ENCODE measurements at regions not wholly inside any gene's neighbourhood (a gene's known extent, or its start where the extent isn't known, plus 50 kb on each side); places are given as distances from the start of the nearest gene placed in this dataset.
"Not testable (repeated sequence)": the region's sequence is repeated elsewhere in the genome, so short reads cannot be mapped to it uniquely, and the experiment has no call there.

- no peak for DNase-seq (ENCODE audit: low read depth)
- H3K27me3 ChIP-seq (replicated peaks; ENCODE audit: control insufficient read depth, insufficient read depth, low read length), result no peaks in the 10 kb centered on the region
Observed at GRCh38 chr15:98280284-98280975, 319.9 kb downstream of the ARRDC4 start.

GRCh38 chr15:98281130-98281529 lies 320.6 kb downstream of the ARRDC4 start:
- no peak for DNase-seq (ENCODE audit: low read depth)
- Histone ChIP-seq H3K27me3 (replicated peaks; ENCODE audit: control insufficient read depth, insufficient read depth, low read length) (no peaks in the 10 kb centered on the region), H3K4me1 (ENCODE audit: control insufficient read depth, insufficient read depth, low read length) (no peaks in the 10 kb centered on the region), H3K36me3 (ENCODE audit: control insufficient read depth, insufficient read depth, low read length, severe bottlenecking) (no peaks in the 10 kb centered on the region), H3K9me3 (ENCODE audit: control insufficient read depth, low read length) (no peaks in the 10 kb centered on the region), H3K4me3 (ENCODE audit: low read length) (no peak overlapping the region), H3K9ac (ENCODE audit: low read length) (no peak overlapping the region)

More at GRCh38 chr15:98280284-98280975, 319.9 kb downstream of the ARRDC4 start:
- Histone ChIP-seq H3K36me3 (ENCODE audit: control insufficient read depth, insufficient read depth, low read length, severe bottlenecking) (no peaks in the 10 kb centered on the region), H3K4me1 (ENCODE audit: control insufficient read depth, insufficient read depth, low read length) (no peaks in the 10 kb centered on the region), H3K4me3 (ENCODE audit: low read length) (no peak overlapping the region), H3K9me3 (ENCODE audit: control insufficient read depth, low read length) (no peaks in the 10 kb centered on the region), H3K9ac (ENCODE audit: low read length) (no peak overlapping the region)

GRCh38 chr15:98282656-98283332 lies 322.3 kb downstream of the ARRDC4 start:
- Histone ChIP-seq H3K4me1 (ENCODE audit: control insufficient read depth, insufficient read depth, low read length) (no peaks in the 10 kb centered on the region), H3K4me3 (ENCODE audit: low read length) (no peak overlapping the region), H3K9me3 (ENCODE audit: control insufficient read depth, low read length) (no peaks in the 10 kb centered on the region), H3K27me3 (replicated peaks; ENCODE audit: control insufficient read depth, insufficient read depth, low read length) (no peaks in the 10 kb centered on the region), H3K9ac (ENCODE audit: low read length) (no peak overlapping the region), H3K36me3 (ENCODE audit: control insufficient read depth, insufficient read depth, low read length, severe bottlenecking) (no peaks in the 10 kb centered on the region)
- DNase-seq (ENCODE audit: low read depth), result no peak

GRCh38 chr15:98286200-98286599 lies 325.7 kb downstream of the ARRDC4 start:
- no peaks in the 10 kb centered on the region for H3K36me3 ChIP-seq (ENCODE audit: control insufficient read depth, insufficient read depth, low read length, severe bottlenecking)
- no peak overlapping the region for H3K9ac ChIP-seq (ENCODE audit: low read length)
- H3K4me1 ChIP-seq (ENCODE audit: control insufficient read depth, insufficient read depth, low read length), result no peaks in the 10 kb centered on the region
- peaks cover 16% of the 10 kb centered on the region for H3K27me3 ChIP-seq (replicated peaks; ENCODE audit: control insufficient read depth, insufficient read depth, low read length)
- H3K9me3 ChIP-seq (ENCODE audit: control insufficient read depth, low read length), result no peaks in the 10 kb centered on the region
- no peak for DNase-seq (ENCODE audit: low read depth)
- no peak overlapping the region for H3K4me3 ChIP-seq (ENCODE audit: low read length)

- no peak for DNase-seq (ENCODE audit: low read depth)
- Histone ChIP-seq H3K9ac (ENCODE audit: low read length) (no peak overlapping the region), H3K36me3 (ENCODE audit: control insufficient read depth, insufficient read depth, low read length, severe bottlenecking) (no peaks in the 10 kb centered on the region), H3K27me3 (replicated peaks; ENCODE audit: control insufficient read depth, insufficient read depth, low read length) (peaks cover 19% of the 10 kb centered on the region), H3K9me3 (ENCODE audit: control insufficient read depth, low read length) (no peaks in the 10 kb centered on the region), H3K4me3 (ENCODE audit: low read length) (no peak overlapping the region), H3K4me1 (ENCODE audit: control insufficient read depth, insufficient read depth, low read length) (no peaks in the 10 kb centered on the region)
Observed at GRCh38 chr15:98286831-98287230, 326.3 kb downstream of the ARRDC4 start.

GRCh38 chr15:98288091-98288590 lies 327.6 kb downstream of the ARRDC4 start:
- Histone ChIP-seq H3K9ac (ENCODE audit: low read length) (no peak overlapping the region), H3K9me3 (ENCODE audit: control insufficient read depth, low read length) (no peaks in the 10 kb centered on the region), H3K27me3 (replicated peaks; ENCODE audit: control insufficient read depth, insufficient read depth, low read length) (peaks cover 30% of the 10 kb centered on the region), H3K4me3 (ENCODE audit: low read length) (no peak overlapping the region), H3K4me1 (ENCODE audit: control insufficient read depth, insufficient read depth, low read length) (peaks cover 7% of the 10 kb centered on the region), H3K36me3 (ENCODE audit: control insufficient read depth, insufficient read depth, low read length, severe bottlenecking) (no peaks in the 10 kb centered on the region)
- DNase-seq (ENCODE audit: low read depth), result no peak

GRCh38 chr15:98289747-98290146 lies 329.2 kb downstream of the ARRDC4 start:
- peaks cover 7% of the 10 kb centered on the region for H3K4me1 ChIP-seq (ENCODE audit: control insufficient read depth, insufficient read depth, low read length)
- no peak for DNase-seq (ENCODE audit: low read depth)
- no peak overlapping the region for H3K9ac ChIP-seq (ENCODE audit: low read length)
- H3K27me3 ChIP-seq (replicated peaks; ENCODE audit: control insufficient read depth, insufficient read depth, low read length), result peaks cover 43% of the 10 kb centered on the region
- no peak overlapping the region for H3K4me3 ChIP-seq (ENCODE audit: low read length)
- H3K36me3 ChIP-seq (ENCODE audit: control insufficient read depth, insufficient read depth, low read length, severe bottlenecking), result no peaks in the 10 kb centered on the region
- H3K9me3 ChIP-seq (ENCODE audit: control insufficient read depth, low read length), result no peaks in the 10 kb centered on the region

- Histone ChIP-seq H3K9ac (ENCODE audit: low read length) (no peak overlapping the region), H3K4me1 (ENCODE audit: control insufficient read depth, insufficient read depth, low read length) (peaks cover 7% of the 10 kb centered on the region), H3K27me3 (replicated peaks; ENCODE audit: control insufficient read depth, insufficient read depth, low read length) (peaks cover 48% of the 10 kb centered on the region), H3K9me3 (ENCODE audit: control insufficient read depth, low read length) (no peaks in the 10 kb centered on the region), H3K36me3 (ENCODE audit: control insufficient read depth, insufficient read depth, low read length, severe bottlenecking) (no peaks in the 10 kb centered on the region), H3K4me3 (ENCODE audit: low read length) (no peak overlapping the region)
- DNase-seq (ENCODE audit: low read depth), result peak; percentile 32
Observed at GRCh38 chr15:98292442-98293240, 332.1 kb downstream of the ARRDC4 start.

GRCh38 chr15:98294126-98294525 lies 333.6 kb downstream of the ARRDC4 start:
- peaks cover 7% of the 10 kb centered on the region for H3K4me1 ChIP-seq (ENCODE audit: control insufficient read depth, insufficient read depth, low read length)
- H3K27me3 ChIP-seq (replicated peaks; ENCODE audit: control insufficient read depth, insufficient read depth, low read length), result peaks cover 59% of the 10 kb centered on the region

GRCh38 chr15:98295101-98295759 lies 334.7 kb downstream of the ARRDC4 start:
- H3K9me3 ChIP-seq (ENCODE audit: control insufficient read depth, low read length); H3K9ac ChIP-seq (ENCODE audit: low read length); H3K36me3 ChIP-seq (ENCODE audit: control insufficient read depth, insufficient read depth, low read length, severe bottlenecking); H3K4me1 ChIP-seq (ENCODE audit: control insufficient read depth, insufficient read depth, low read length); H3K4me3 ChIP-seq (ENCODE audit: low read length): not testable (repeated sequence)
- H3K27me3 ChIP-seq (replicated peaks; ENCODE audit: control insufficient read depth, insufficient read depth, low read length), result peaks cover 60% of the 10 kb centered on the region
- peak; percentile 61 for DNase-seq (ENCODE audit: low read depth)

More at GRCh38 chr15:98294126-98294525, 333.6 kb downstream of the ARRDC4 start:
- Histone ChIP-seq H3K4me3 (ENCODE audit: low read length) (no peak overlapping the region), H3K9ac (ENCODE audit: low read length) (no peak overlapping the region), H3K36me3 (ENCODE audit: control insufficient read depth, insufficient read depth, low read length, severe bottlenecking) (no peaks in the 10 kb centered on the region), H3K9me3 (ENCODE audit: control insufficient read depth, low read length) (no peaks in the 10 kb centered on the region)
- no peak for DNase-seq (ENCODE audit: low read depth)

GRCh38 chr15:98296653-98297052 lies 336.1 kb downstream of the ARRDC4 start:
- peaks cover 61% of the 10 kb centered on the region for H3K27me3 ChIP-seq (replicated peaks; ENCODE audit: control insufficient read depth, insufficient read depth, low read length)
- no peak for DNase-seq (ENCODE audit: low read depth)
- H3K4me1 ChIP-seq (ENCODE audit: control insufficient read depth, insufficient read depth, low read length), result peaks cover 7% of the 10 kb centered on the region
- no peak overlapping the region for H3K9ac ChIP-seq (ENCODE audit: low read length)
- no peak overlapping the region for H3K4me3 ChIP-seq (ENCODE audit: low read length)
- no peaks in the 10 kb centered on the region for H3K9me3 ChIP-seq (ENCODE audit: control insufficient read depth, low read length)
- no peaks in the 10 kb centered on the region for H3K36me3 ChIP-seq (ENCODE audit: control insufficient read depth, insufficient read depth, low read length, severe bottlenecking)
